ENCODE measurements at regions not wholly inside any gene's neighbourhood (a gene's known extent, or its start where the extent isn't known, plus 50 kb on each side); places are given as distances from the start of the nearest gene placed in this dataset.

GRCh38 chr14:42229976-42230375 lies 623.3 kb downstream of the LRFN5 start:
- Histone ChIP-seq H4K20me1 (ENCODE audit: control insufficient read depth, insufficient read depth, low read length, poor library complexity, severe bottlenecking) (no peaks in the 10 kb centered on the region), H2AFZ (ENCODE audit: insufficient read depth, low read depth, low read length, poor library complexity, severe bottlenecking) (no peak overlapping the region), H3K9me3 (ENCODE audit: control extremely low read depth in 1 of 3, control insufficient read depth in 2 of 3, insufficient read depth in 1 of 3, low read length in 2 of 3) (peaks cover 0 to 6% (median 0%) of the 10 kb centered on the region in 3 donors), H3K27ac (ENCODE audit: low read length in 2 of 2) (no peak overlapping the region), H3K36me3 (replicated peaks in 1 of 2; ENCODE audit: control extremely low read depth in 1 of 2, control insufficient read depth in 1 of 2, extremely low read depth in 1 of 2, insufficient read depth in 2 of 2, low read length in 1 of 2) (no peaks in the 10 kb centered on the region), H3K27me3 (replicated peaks in 1 of 4; ENCODE audit: control extremely low read depth in 1 of 4, control insufficient read depth in 3 of 4, insufficient read depth in 4 of 4, low read length in 3 of 4) (no peaks in the 10 kb centered on the region), H3K4me3 (ENCODE audit: control extremely low read depth in 1 of 5, extremely low read depth in 1 of 5, insufficient read depth in 1 of 5, low read depth in 2 of 5, low read length in 4 of 5) (no peak overlapping the region), H3K4me1 (ENCODE audit: control insufficient read depth in 2 of 2, insufficient read depth in 2 of 2, low read length in 2 of 2) (no peaks in the 10 kb centered on the region), H3K4me2 (replicated peaks; ENCODE audit: low read depth, low read length, poor library complexity, severe bottlenecking) (no peak overlapping the region), H3K79me2 (ENCODE audit: control insufficient read depth, insufficient read depth, low read length) (no peaks in the 10 kb centered on the region), H3K9ac (ENCODE audit: low read length) (no peak overlapping the region)
- CTCF ChIA-PET = no interaction called here
- TF ChIP-seq CTCF (IDR thresholded peaks at IDR 0.05) = no peak
- TF ChIP-seq EZH2 (IDR thresholded peaks at IDR 0.05; ENCODE audit: borderline replicate concordance, insufficient read depth, low read depth, low read length, poor library complexity, severe bottlenecking) = no peak
- Mint-ChIP-seq H3K4me1 (no peaks in the 10 kb centered on the region), H3K4me3 (no peak overlapping the region), H3K27ac (no peak overlapping the region), H3K27me3 (no peaks in the 10 kb centered on the region), H3K9me3 (ENCODE audit: insufficient read depth) (peaks cover 3% of the 10 kb centered on the region)
- intact Hi-C loops (cut with micrococcal nuclease) = no loop called here
- no peak for ATAC-seq (ENCODE audit: low read depth)
- DNase-seq = no peak
- 100% methylated on average over 1 of the region's 3 CpGs for WGBS (ENCODE audit: insufficient coverage)
- POLR2A ChIA-PET = no interaction called here

GRCh38 chr14:42229294-42229693 lies 622.6 kb downstream of the LRFN5 start:
- ChIA-PET POLR2A (no interaction called here), CTCF (no interaction called here)
- no peak for ATAC-seq (ENCODE audit: low read depth)
- H3K27me3 Mint-ChIP-seq = no peaks in the 10 kb centered on the region
- peaks cover 0 to 6% (median 0%) of the 10 kb centered on the region in 3 donors for H3K9me3 ChIP-seq (ENCODE audit: control extremely low read depth in 1 of 3, control insufficient read depth in 2 of 3, insufficient read depth in 1 of 3, low read length in 2 of 3)
- peaks cover 3% of the 10 kb centered on the region for H3K9me3 Mint-ChIP-seq (ENCODE audit: insufficient read depth)
- intact Hi-C loops (cut with micrococcal nuclease) = no loop called here
- H3K79me2 ChIP-seq (ENCODE audit: control insufficient read depth, insufficient read depth, low read length) = no peaks in the 10 kb centered on the region
- 91% methylated on average over 6 of the region's 6 CpGs for WGBS (ENCODE audit: insufficient coverage)
- H3K4me1 Mint-ChIP-seq = peaks cover under 1% of the 10 kb centered on the region
- no peak overlapping the region for H3K4me2 ChIP-seq (replicated peaks; ENCODE audit: low read depth, low read length, poor library complexity, severe bottlenecking)
- no peaks in the 10 kb centered on the region for H3K4me1 ChIP-seq (ENCODE audit: control insufficient read depth in 2 of 2, insufficient read depth in 2 of 2, low read length in 2 of 2)
- no peak overlapping the region for H2AFZ ChIP-seq (ENCODE audit: insufficient read depth, low read depth, low read length, poor library complexity, severe bottlenecking)
- TF ChIP-seq EZH2 (IDR thresholded peaks at IDR 0.05; ENCODE audit: borderline replicate concordance, insufficient read depth, low read depth, low read length, poor library complexity, severe bottlenecking) = no peak
- TF ChIP-seq CTCF (IDR thresholded peaks at IDR 0.05) = no peak
- H4K20me1 ChIP-seq (ENCODE audit: control insufficient read depth, insufficient read depth, low read length, poor library complexity, severe bottlenecking) = no peaks in the 10 kb centered on the region
- no peaks in the 10 kb centered on the region for H3K36me3 ChIP-seq (replicated peaks in 1 of 2; ENCODE audit: control extremely low read depth in 1 of 2, control insufficient read depth in 1 of 2, extremely low read depth in 1 of 2, insufficient read depth in 2 of 2, low read length in 1 of 2)
- no peak overlapping the region for H3K4me3 ChIP-seq (ENCODE audit: control extremely low read depth in 1 of 5, extremely low read depth in 1 of 5, insufficient read depth in 1 of 5, low read depth in 2 of 5, low read length in 4 of 5)
- DNase-seq = no peak
- no peak overlapping the region for H3K27ac Mint-ChIP-seq
- H3K9ac ChIP-seq (ENCODE audit: low read length) = no peak overlapping the region
- no peak overlapping the region for H3K4me3 Mint-ChIP-seq
- H3K27me3 ChIP-seq (replicated peaks in 1 of 4; ENCODE audit: control extremely low read depth in 1 of 4, control insufficient read depth in 3 of 4, insufficient read depth in 4 of 4, low read length in 3 of 4) = no peaks in the 10 kb centered on the region
- H3K27ac ChIP-seq (ENCODE audit: low read length in 2 of 2) = no peak overlapping the region

All from B cell (primary cell).